K562 (cell line): ENCODE measurements at regions not wholly inside any gene's neighbourhood (a gene's known extent, or its start where the extent isn't known, plus 50 kb on each side); places are given as distances from the start of the nearest gene placed in this dataset.

Source experiments
- ATAC-seq: fragments of 200-7000 bp; cut with Tn5 transposase; 3 replicates; pipeline ENCODE4 v1.9.1; 2020; ENCODE audit warnings: moderate library complexity
- BruUV-seq: library from RNA; stranded (reverse); fragments of 400-500 nt; replicated peaks from 2 replicates; lab custom pipeline; 2021; lab: Mats Ljungman, UMichigan
- CTCF ChIA-PET: fragments of 300-600 bp; formaldehyde crosslinking; extraction: SDS; loops from one replicate; lab custom pipeline; 2021; ENCODE audit warnings: low intra/inter-chr PET ratio; lab: Yijun Ruan, JAX
- POLR2A ChIA-PET: fragments of 300-600, 350-650 bp; sonication (Branson Sonifier 250); formaldehyde crosslinking; extraction: SDS; loops from one replicate; lab custom pipeline; 2021; ENCODE audit warnings: antibody characterized with exemption, inconsistent platforms; lab: Yijun Ruan, JAX
- DNase-seq, 4 experiments: peaks; one replicate each; pipeline versions ENCODE4 v3.0.0 to v3.0.0-alpha.2; 2011 to 2018; ENCODE audit warnings: low spot score in 3 of 4, mixed read lengths in 3 of 4; ENCODE audit errors: extremely low read depth in 1 of 4
- FAIRE-seq: peaks from 2 replicates; lab custom pipeline; 2011; peaks lifted over from hg19 to GRCh38; lab: Jason Lieb, UNC
- H2AFZ ChIP-seq: 2 replicates; pipeline ENCODE4 v1.6.0; 2011; ENCODE audit warnings: low read depth, low read length, control low read depth, inconsistent platforms
- H3K27ac ChIP-seq: fragments of 200-600 bp; 3 replicates; pipeline ENCODE4 v1.8.0; 2011; ENCODE audit warnings: low read depth, mild to moderate bottlenecking, control low read depth, inconsistent platforms, low read length, moderate library complexity, mixed read lengths; ENCODE audit errors: extremely low read depth
- H3K27me3 ChIP-seq, 2 experiments: fragments of 300-600 bp in 1 of 2; 2 replicates in 1 of 2; 3 replicates in 1 of 2; pipeline versions ENCODE4 v1.6.0 to v1.8.0; 2011; ENCODE audit warnings: inconsistent platforms in 2 of 2, low read length in 2 of 2, mild to moderate bottlenecking in 1 of 2, mixed read lengths in 1 of 2, moderate library complexity in 1 of 2; ENCODE audit not compliant: control insufficient read depth in 2 of 2, insufficient read depth in 2 of 2
- H3K36me3 ChIP-seq: fragments of 300-600 bp; 3 replicates; pipeline ENCODE4 v1.8.0; 2011; ENCODE audit warnings: mild to moderate bottlenecking, low read length, inconsistent platforms; ENCODE audit not compliant: control insufficient read depth, insufficient read depth
- H3K4me1 ChIP-seq, 2 experiments: fragments of 200-600 bp in 1 of 2; replicated peaks in 1 of 2; 2 replicates in 1 of 2; 3 replicates in 1 of 2; pipeline versions ENCODE4 v1.5.1 to v1.8.0; 2011; ENCODE audit warnings: inconsistent platforms in 2 of 2, low read length in 2 of 2, mild to moderate bottlenecking in 1 of 2, mixed read lengths in 1 of 2, moderate library complexity in 1 of 2; ENCODE audit not compliant: control insufficient read depth in 2 of 2, insufficient read depth in 2 of 2
- H3K4me2 ChIP-seq: 2 replicates; pipeline ENCODE4 v1.6.1; 2011; ENCODE audit warnings: low read length, control low read depth, inconsistent platforms, mixed read lengths; ENCODE audit not compliant: insufficient read depth
- H3K4me3 ChIP-seq: fragments of 200-600 bp; sonication (generic), shearing (Covaris generic); 2 replicates; pipeline ENCODE4 v1.5.1; 2016; ENCODE audit warnings: control low read depth, inconsistent platforms
- H3K79me2 ChIP-seq: fragments of 200-600 bp; 3 replicates; pipeline ENCODE4 v1.8.0; 2011; ENCODE audit warnings: low read length, inconsistent platforms; ENCODE audit not compliant: control insufficient read depth, insufficient read depth
- H3K9ac ChIP-seq, 2 experiments: 2 replicates each; pipeline versions ENCODE4 v1.6.0 to v1.6.1; 2011; ENCODE audit warnings: low read depth in 2 of 2, low read length in 2 of 2, control low read depth in 1 of 2, inconsistent platforms in 1 of 2, mild to moderate bottlenecking in 1 of 2, mixed read lengths in 1 of 2; ENCODE audit not compliant: insufficient read depth in 1 of 2
- H3K9me1 ChIP-seq: one replicate; pipeline ENCODE4 v1.6.0; 2011; ENCODE audit warnings: inconsistent platforms, mild to moderate bottlenecking, low read length, moderate library complexity; ENCODE audit not compliant: control insufficient read depth, insufficient read depth
- H3K9me3 ChIP-seq: replicated peaks from 2 replicates; pipeline ENCODE4 v1.5.1; 2011; ENCODE audit warnings: low read depth, low read length, inconsistent platforms; ENCODE audit not compliant: control insufficient read depth, insufficient read depth
- H4K20me1 ChIP-seq: replicated peaks from 2 replicates; pipeline ENCODE4 v1.6.1; 2011; ENCODE audit warnings: low read length, inconsistent platforms, mixed read lengths; ENCODE audit not compliant: control insufficient read depth, insufficient read depth
- BRD9 ChIP-seq: fragments of 450-650 bp; IDR thresholded peaks from 2 replicates; pipeline ENCODE4 v1.6.1; 2018; ENCODE audit warnings: low read depth; ENCODE audit not compliant: partially characterized antibody
- WGBS: fragments of 100-300 bp; shearing (Covaris generic); methylation state at CpG from one replicate; pipeline ENCODE4 v1.1.6; 2016; ENCODE audit warnings: low coverage, mixed read lengths; ENCODE audit not compliant: insufficient coverage; ENCODE audit errors: missing lambda C conversion rate; 5-methylcytosine and 5-hydroxymethylcytosine counted together
- in situ Hi-C: fragments of 300-500 bp; cut with MboI; formaldehyde crosslinking; loops from 4 replicates; pipeline ENCODE4 v1.15.0; 2018; ENCODE audit warnings: inconsistent platforms, mixed read lengths
- intact Hi-C: fragments of 100-400 bp; cut with micrococcal nuclease; formaldehyde crosslinking; loops from 2 replicates; pipeline ENCODE4 v1.14.2; 2022
- TF ChIP-seq, protein P1 (sequence below): fragments of 250-450 bp; sonication (Bioruptor Pico); IDR thresholded peaks from 2 replicates; pipeline ENCODE4 v1.8.0; 2022; ENCODE audit warnings: moderate library complexity, mild to moderate bottlenecking, inconsistent platforms

DNA sequence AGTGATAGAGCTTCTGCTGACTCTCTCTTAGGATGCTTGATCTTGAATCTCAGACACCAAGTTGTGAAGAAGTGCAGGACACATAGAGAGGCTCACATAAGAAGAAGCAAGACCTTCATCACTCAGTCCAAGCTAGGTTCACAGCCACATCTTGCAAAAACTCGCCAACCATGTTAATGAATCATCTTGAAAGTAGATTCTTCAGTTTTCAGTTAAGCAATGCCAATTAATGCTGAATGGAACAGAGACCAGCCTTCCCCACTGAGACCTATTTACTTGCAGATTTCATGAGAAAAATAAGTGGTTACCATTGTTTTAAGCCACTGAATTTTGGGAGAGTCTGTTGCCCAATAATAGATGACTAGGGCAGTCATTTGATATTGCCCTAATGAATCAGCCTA lies 217.7 kb upstream of the EDIL3 start:
- no peaks in the 10 kb centered on the region for H3K4me1 ChIP-seq
- no peaks in the 10 kb centered on the region for H3K79me2 ChIP-seq
- no peaks in the 10 kb centered on the region for H4K20me1 ChIP-seq
- H3K9me3 ChIP-seq = no peaks in the 10 kb centered on the region; the same call in 1 of the 2 replicates
- H2AFZ ChIP-seq = no peak overlapping the region
- CTCF ChIA-PET = no interaction called here
- no peak overlapping the region for H3K4me3 ChIP-seq
- no peak overlapping the region for H3K4me2 ChIP-seq
- no peak for ATAC-seq
- DNase-seq = no peak
- H3K36me3 ChIP-seq = no peaks in the 10 kb centered on the region
- no peaks in the 10 kb centered on the region for H3K9me1 ChIP-seq
- in situ Hi-C loops = no loop called here
- H3K27me3 ChIP-seq = no peaks in the 10 kb centered on the region
- BruUV-seq = no TSS peak
- intact Hi-C loops = no loop called here
- no peak for FAIRE-seq
- no peak for TF ChIP-seq BRD9
- TF ChIP-seq, all 486 proteins: peak for 0
- WGBS = 0% methylated on average over 1 of the region's 1 CpG
- POLR2A ChIA-PET = no interaction called here
- Histone ChIP-seq H3K27ac (no peak overlapping the region), H3K9ac (no peak overlapping the region)

DNA sequence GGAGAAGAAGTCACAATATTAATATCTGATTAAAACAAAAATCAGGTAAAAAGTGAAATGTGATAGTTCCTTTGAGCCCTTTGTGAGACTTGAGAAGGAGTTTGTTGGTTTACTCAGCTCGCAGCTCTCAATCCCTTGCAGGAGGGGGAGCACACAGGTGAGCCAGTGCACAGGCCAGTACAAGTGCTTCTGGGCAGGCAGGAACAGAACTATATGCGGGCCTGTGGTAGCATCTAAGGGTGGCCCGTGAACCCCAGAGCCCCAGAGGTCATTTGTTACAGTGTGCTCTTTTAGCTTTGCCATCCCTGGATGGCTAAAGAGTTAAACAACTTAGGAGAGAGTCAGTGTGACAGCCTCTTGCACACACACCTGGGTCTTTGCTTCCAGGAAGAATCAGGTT lies 215.3 kb upstream of the EDIL3 start:
- Histone ChIP-seq H3K4me1 (no peaks in the 10 kb centered on the region), H3K9ac (no peak overlapping the region), H3K4me2 (no peak overlapping the region), H2AFZ (no peak overlapping the region), H3K79me2 (no peaks in the 10 kb centered on the region), H3K9me3 (no peaks in the 10 kb centered on the region; the same call in 1 of the 2 replicates), H3K36me3 (no peaks in the 10 kb centered on the region), H3K27me3 (no peaks in the 10 kb centered on the region), H3K4me3 (no peak overlapping the region), H3K27ac (no peak overlapping the region), H3K9me1 (no peaks in the 10 kb centered on the region), H4K20me1 (no peaks in the 10 kb centered on the region)
- no peak for DNase-seq
- intact Hi-C loops = no loop called here
- ChIA-PET POLR2A (no interaction called here), CTCF (no interaction called here)
- FAIRE-seq = no peak
- in situ Hi-C loops = no loop called here
- TF ChIP-seq, protein P1, sequence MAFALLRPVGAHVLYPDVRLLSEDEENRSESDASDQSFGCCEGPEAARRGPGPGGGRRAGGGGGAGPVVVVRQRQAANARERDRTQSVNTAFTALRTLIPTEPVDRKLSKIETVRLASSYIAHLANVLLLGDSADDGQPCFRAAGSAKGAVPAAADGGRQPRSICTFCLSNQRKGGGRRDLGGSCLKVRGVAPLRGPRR (CRISPR knock-in tag) = no peak
- no peak for ATAC-seq
- BruUV-seq = no TSS peak
- 3% methylated on average over 3 of the region's 3 CpGs for WGBS
